ENCODE measurements at regions not wholly inside any gene's neighbourhood (a gene's known extent, or its start where the extent isn't known, plus 50 kb on each side); places are given as distances from the start of the nearest gene placed in this dataset.

DNA sequence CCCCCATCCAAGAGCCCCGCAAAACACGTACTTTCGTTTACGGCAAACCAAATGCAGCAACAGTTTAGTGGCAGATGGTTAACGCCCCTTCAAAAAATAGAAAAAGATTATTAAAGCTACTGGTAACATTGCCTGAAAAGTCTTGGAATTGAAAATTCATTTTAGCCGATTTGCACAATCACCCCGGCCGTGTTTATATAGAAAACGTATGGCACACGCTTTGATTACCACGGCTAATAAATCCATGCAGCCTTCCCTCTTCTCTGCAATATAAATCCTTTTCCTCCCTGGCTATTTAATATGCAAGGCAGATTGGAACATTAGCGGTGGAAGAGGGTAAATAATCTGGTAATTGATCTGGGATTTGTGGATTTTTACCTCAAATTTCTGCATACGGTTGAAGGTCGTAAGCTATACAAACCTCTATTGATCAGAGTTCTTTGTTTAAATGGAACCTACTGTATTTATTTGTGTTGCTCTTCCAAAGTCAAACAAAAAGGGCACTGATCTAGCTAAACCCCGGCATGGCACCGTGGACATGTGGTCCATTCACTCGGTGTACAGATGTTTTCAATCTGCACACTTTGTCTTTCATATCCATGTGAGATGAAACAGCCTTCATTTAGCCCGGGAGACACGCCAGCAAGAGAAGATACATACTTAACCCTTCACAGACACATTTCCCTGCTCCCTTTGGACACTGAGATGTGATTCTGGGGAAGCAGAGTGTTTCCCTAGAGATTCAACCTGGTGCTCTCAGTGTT is 238.1 kb upstream of the MAF start:
- TF ChIP-seq CTCF (IDR thresholded peaks at IDR 0.05) (no peak), EZH2 (IDR thresholded peaks at IDR 0.05; ENCODE audit: borderline replicate concordance, insufficient read depth, low read depth, low read length, poor library complexity, severe bottlenecking) (no peak)

GRCh38 chr16:79836144-79836543 is 235.6 kb upstream of the MAF start:
- Histone ChIP-seq H3K36me3 (replicated peaks in 1 of 2; ENCODE audit: control extremely low read depth in 1 of 2, control insufficient read depth in 1 of 2, extremely low read depth in 1 of 2, insufficient read depth in 2 of 2, low read length in 1 of 2) (no peaks in the 10 kb centered on the region), H3K4me1 (ENCODE audit: control insufficient read depth in 2 of 2, insufficient read depth in 2 of 2, low read length in 2 of 2) (no peaks in the 10 kb centered on the region), H3K4me3 (ENCODE audit: control extremely low read depth in 1 of 5, extremely low read depth in 1 of 5, insufficient read depth in 1 of 5, low read depth in 2 of 5, low read length in 4 of 5) (no peak overlapping the region), H3K27ac (ENCODE audit: low read length in 2 of 2) (no peak overlapping the region), H3K27me3 (replicated peaks in 1 of 4; ENCODE audit: control extremely low read depth in 1 of 4, control insufficient read depth in 3 of 4, insufficient read depth in 4 of 4, low read length in 3 of 4) (no peaks in the 10 kb centered on the region), H4K20me1 (ENCODE audit: control insufficient read depth, insufficient read depth, low read length, poor library complexity, severe bottlenecking) (no peaks in the 10 kb centered on the region), H2AFZ (ENCODE audit: insufficient read depth, low read depth, low read length, poor library complexity, severe bottlenecking) (no peak overlapping the region), H3K79me2 (ENCODE audit: control insufficient read depth, insufficient read depth, low read length) (no peaks in the 10 kb centered on the region), H3K9ac (ENCODE audit: low read length) (no peak overlapping the region), H3K4me2 (replicated peaks; ENCODE audit: low read depth, low read length, poor library complexity, severe bottlenecking) (no peak overlapping the region), H3K9me3 (ENCODE audit: control extremely low read depth in 1 of 3, control insufficient read depth in 2 of 3, insufficient read depth in 1 of 3, low read length in 2 of 3) (no peaks in the 10 kb centered on the region)
- H3K9me3 Mint-ChIP-seq (ENCODE audit: insufficient read depth) = no peaks in the 10 kb centered on the region
- intact Hi-C loops (cut with micrococcal nuclease) = no loop called here
- no CpG with 5 or more reads among the region's 2 CpGs for WGBS (ENCODE audit: insufficient coverage)
- DNase-seq (no peak), ATAC-seq (ENCODE audit: low read depth) (no peak)
- CTCF ChIA-PET = no interaction called here
- H3K4me3 Mint-ChIP-seq = no peak overlapping the region
- no peak overlapping the region for H3K27ac Mint-ChIP-seq
- H3K4me1 Mint-ChIP-seq = no peaks in the 10 kb centered on the region
- no peaks in the 10 kb centered on the region for H3K27me3 Mint-ChIP-seq
- TF ChIP-seq EZH2 (IDR thresholded peaks at IDR 0.05; ENCODE audit: borderline replicate concordance, insufficient read depth, low read depth, low read length, poor library complexity, severe bottlenecking) = no peak
- TF ChIP-seq CTCF (IDR thresholded peaks at IDR 0.05) = no peak
- POLR2A ChIA-PET = no interaction called here

More for the DNA sequence above, 238.1 kb upstream of the MAF start:
- no peaks in the 10 kb centered on the region for H3K4me1 Mint-ChIP-seq
- H3K27ac Mint-ChIP-seq = no peak overlapping the region
- ATAC-seq (ENCODE audit: low read depth) = no peak
- ChIA-PET POLR2A (no interaction called here), CTCF (no interaction called here)
- no peaks in the 10 kb centered on the region for H3K27me3 Mint-ChIP-seq
- WGBS (ENCODE audit: insufficient coverage) = 92% methylated on average over 9 of the region's 19 CpGs
- no peaks in the 10 kb centered on the region for H4K20me1 ChIP-seq (ENCODE audit: control insufficient read depth, insufficient read depth, low read length, poor library complexity, severe bottlenecking)
- no peak overlapping the region for H3K4me3 Mint-ChIP-seq
- H2AFZ ChIP-seq (ENCODE audit: insufficient read depth, low read depth, low read length, poor library complexity, severe bottlenecking) = no peak overlapping the region
- H3K79me2 ChIP-seq (ENCODE audit: control insufficient read depth, insufficient read depth, low read length) = no peaks in the 10 kb centered on the region
- no peaks in the 10 kb centered on the region for H3K9me3 Mint-ChIP-seq (ENCODE audit: insufficient read depth)
- H3K9ac ChIP-seq (ENCODE audit: low read length) = no peak overlapping the region
- H3K9me3 ChIP-seq (ENCODE audit: control extremely low read depth in 1 of 3, control insufficient read depth in 2 of 3, insufficient read depth in 1 of 3, low read length in 2 of 3) = peaks cover 0 to 1% (median 0%) of the 10 kb centered on the region in 3 donors
- no peaks in the 10 kb centered on the region for H3K4me1 ChIP-seq (ENCODE audit: control insufficient read depth in 2 of 2, insufficient read depth in 2 of 2, low read length in 2 of 2)
- no peaks in the 10 kb centered on the region for H3K36me3 ChIP-seq (replicated peaks in 1 of 2; ENCODE audit: control extremely low read depth in 1 of 2, control insufficient read depth in 1 of 2, extremely low read depth in 1 of 2, insufficient read depth in 2 of 2, low read length in 1 of 2)
- H3K4me2 ChIP-seq (replicated peaks; ENCODE audit: low read depth, low read length, poor library complexity, severe bottlenecking) = no peak overlapping the region
- no peaks in the 10 kb centered on the region for H3K27me3 ChIP-seq (replicated peaks in 1 of 4; ENCODE audit: control extremely low read depth in 1 of 4, control insufficient read depth in 3 of 4, insufficient read depth in 4 of 4, low read length in 3 of 4)
- H3K27ac ChIP-seq (ENCODE audit: low read length in 2 of 2) = no peak overlapping the region
- no peak overlapping the region for H3K4me3 ChIP-seq (ENCODE audit: control extremely low read depth in 1 of 5, extremely low read depth in 1 of 5, insufficient read depth in 1 of 5, low read depth in 2 of 5, low read length in 4 of 5)
- intact Hi-C loops (cut with micrococcal nuclease) = no loop called here
- no peak for DNase-seq
